CD4-positive, alpha-beta T cell (primary cell): ENCODE measurements at regions not wholly inside any gene's neighbourhood (a gene's known extent, or its start where the extent isn't known, plus 50 kb on each side); places are given as distances from the start of the nearest gene placed in this dataset.

ENCODE experiments used
- ATAC-seq: fragments of 200-7000 bp; cut with Tn5 transposase; one replicate; pipeline ENCODE4 v1.10.0; 2022; ENCODE audit warnings: mild to moderate bottlenecking; ENCODE audit not compliant: poor library complexity
- CTCF ChIA-PET: fragments of 350-600 bp; sonication (Branson Sonifier 250); formaldehyde crosslinking; loops from one replicate; lab custom pipeline; 2021; ENCODE audit warnings: antibody characterized with exemption, inconsistent platforms; lab: Charles Lee
- POLR2A ChIA-PET: fragments of 350-600 bp; sonication (Branson Sonifier 250); formaldehyde crosslinking; loops from one replicate; lab custom pipeline; 2021; ENCODE audit warnings: antibody characterized with exemption, inconsistent platforms; lab: Charles Lee
- DNase-seq, 14 experiments: peaks; one replicate each; pipeline ENCODE4 v3.0.0-alpha.2; 2013 to 2020; ENCODE audit warnings: mixed read lengths in 2 of 14
- H3K27ac ChIP-seq, 2 donors: one replicate each; pipeline versions ENCODE4 v1.5.1 to v1.7.0; 2013; ENCODE audit warnings: low read length in 2 of 2, low read depth in 1 of 2, mild to moderate bottlenecking in 1 of 2
- H3K27me3 ChIP-seq, 2 experiments: 1 replicate in 1 of 2; 2 replicates in 1 of 2; pipeline versions ENCODE4 v1.6.1 to v1.7.0; 2013; ENCODE audit warnings: low read length in 2 of 2, control low read depth in 1 of 2, mild to moderate bottlenecking in 1 of 2, moderate library complexity in 1 of 2; ENCODE audit not compliant: insufficient read depth in 2 of 2, control insufficient read depth in 1 of 2
- H3K36me3 ChIP-seq: one replicate; pipeline ENCODE4 v1.6.1; 2013; ENCODE audit warnings: low read length, control low read depth; ENCODE audit not compliant: insufficient read depth
- H3K4me1 ChIP-seq: one replicate; pipeline ENCODE4 v1.6.1; 2013; ENCODE audit warnings: low read length, control low read depth; ENCODE audit not compliant: insufficient read depth
- H3K4me3 ChIP-seq: one replicate; pipeline ENCODE4 v1.5.1; 2013; ENCODE audit warnings: mild to moderate bottlenecking, low read length, moderate library complexity
- H3K9me3 ChIP-seq, 2 experiments: 1 replicate in 1 of 2; 2 replicates in 1 of 2; pipeline versions ENCODE4 v1.6.1 to v1.7.0; 2013; ENCODE audit warnings: low read length in 2 of 2, mild to moderate bottlenecking in 2 of 2, control low read depth in 1 of 2, moderate library complexity in 1 of 2; ENCODE audit not compliant: control insufficient read depth in 1 of 2, insufficient read depth in 1 of 2
- H3K27ac Mint-ChIP-seq: one replicate; pipeline ENCODE4 v1.8.0; 2020; ENCODE audit warnings: mixed read lengths
- H3K27me3 Mint-ChIP-seq: one replicate; pipeline ENCODE4 v1.8.0; 2021; ENCODE audit warnings: mixed read lengths
- H3K36me3 Mint-ChIP-seq: one replicate; pipeline ENCODE4 v1.8.0; 2021; ENCODE audit warnings: low read depth, mixed read lengths
- H3K4me1 Mint-ChIP-seq: one replicate; pipeline ENCODE4 v1.8.0; 2021; ENCODE audit warnings: low read depth, mixed read lengths
- H3K4me3 Mint-ChIP-seq: one replicate; pipeline ENCODE4 v1.8.0; 2020; ENCODE audit warnings: mild to moderate bottlenecking, mixed read lengths
- H3K9me3 Mint-ChIP-seq: one replicate; pipeline ENCODE4 v1.8.0; 2020; ENCODE audit warnings: mixed read lengths
- intact Hi-C, 2 experiments: fragments of 100-400 bp; cut with DNase I in 1 of 2; cut with micrococcal nuclease in 1 of 2; formaldehyde crosslinking; loops; one replicate each; pipeline versions ENCODE4 v1.15.1 to v1.9.0; 2023 to 2025; cut with DNase I, micrococcal nuclease
- TF ChIP-seq, protein P1 (sequence below): fragments of 200-600 bp; IDR thresholded peaks from one replicate; pipeline ENCODE4 v1.8.0; 2022; ENCODE audit warnings: antibody characterized with exemption, mild to moderate bottlenecking

DNA sequence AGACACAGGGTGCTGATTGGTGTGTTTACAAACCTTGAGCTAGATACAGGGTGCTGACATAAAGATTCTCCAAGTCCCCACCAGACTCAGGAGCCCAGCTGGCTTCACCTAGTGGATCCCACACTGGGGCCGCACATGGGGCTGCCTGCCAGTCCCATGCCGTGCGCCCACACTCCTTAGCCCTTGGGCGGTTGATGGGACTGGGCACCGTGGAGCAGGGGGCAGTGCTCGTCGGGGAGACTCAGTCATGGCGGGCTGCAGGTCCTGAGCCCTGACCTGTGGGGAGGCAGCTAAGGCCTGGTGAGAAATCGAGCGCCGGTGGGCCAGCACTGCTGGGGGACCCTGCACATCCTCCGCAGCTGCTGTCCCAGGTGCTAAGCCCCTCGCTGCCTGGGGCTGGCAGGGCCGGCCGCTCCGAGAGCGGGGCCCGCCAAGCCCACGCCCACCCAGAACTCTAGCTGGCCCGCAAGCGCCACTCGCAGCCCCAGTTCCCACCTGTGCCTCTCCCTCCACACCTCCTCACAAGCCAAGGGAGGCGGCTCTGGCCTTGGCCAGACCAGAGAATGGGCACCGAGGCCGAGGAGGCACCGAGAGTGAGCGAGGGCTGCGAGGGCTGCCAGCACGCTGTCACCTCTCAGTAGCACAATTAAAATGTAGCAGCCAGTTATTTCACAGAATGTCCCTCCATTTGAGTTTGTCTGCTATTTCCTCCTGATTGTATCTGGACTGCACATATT is 76.1 kb upstream of the PNPLA4 start:
- no peaks in the 10 kb centered on the region for H3K27me3 ChIP-seq
- no peaks in the 10 kb centered on the region for H3K4me1 Mint-ChIP-seq
- POLR2A ChIA-PET = no interaction called here
- CTCF ChIA-PET = no interaction called here
- ATAC-seq (no peak), DNase-seq (no peak)
- H3K9me3 Mint-ChIP-seq = no peaks in the 10 kb centered on the region
- no peaks in the 10 kb centered on the region for H3K9me3 ChIP-seq
- no peak overlapping the region for H3K27ac ChIP-seq
- TF ChIP-seq, protein P1, sequence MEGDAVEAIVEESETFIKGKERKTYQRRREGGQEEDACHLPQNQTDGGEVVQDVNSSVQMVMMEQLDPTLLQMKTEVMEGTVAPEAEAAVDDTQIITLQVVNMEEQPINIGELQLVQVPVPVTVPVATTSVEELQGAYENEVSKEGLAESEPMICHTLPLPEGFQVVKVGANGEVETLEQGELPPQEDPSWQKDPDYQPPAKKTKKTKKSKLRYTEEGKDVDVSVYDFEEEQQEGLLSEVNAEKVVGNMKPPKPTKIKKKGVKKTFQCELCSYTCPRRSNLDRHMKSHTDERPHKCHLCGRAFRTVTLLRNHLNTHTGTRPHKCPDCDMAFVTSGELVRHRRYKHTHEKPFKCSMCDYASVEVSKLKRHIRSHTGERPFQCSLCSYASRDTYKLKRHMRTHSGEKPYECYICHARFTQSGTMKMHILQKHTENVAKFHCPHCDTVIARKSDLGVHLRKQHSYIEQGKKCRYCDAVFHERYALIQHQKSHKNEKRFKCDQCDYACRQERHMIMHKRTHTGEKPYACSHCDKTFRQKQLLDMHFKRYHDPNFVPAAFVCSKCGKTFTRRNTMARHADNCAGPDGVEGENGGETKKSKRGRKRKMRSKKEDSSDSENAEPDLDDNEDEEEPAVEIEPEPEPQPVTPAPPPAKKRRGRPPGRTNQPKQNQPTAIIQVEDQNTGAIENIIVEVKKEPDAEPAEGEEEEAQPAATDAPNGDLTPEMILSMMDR = no peak
- H3K36me3 Mint-ChIP-seq = no peaks in the 10 kb centered on the region
- H3K27me3 Mint-ChIP-seq = no peaks in the 10 kb centered on the region
- intact Hi-C loops = no loop called here
- H3K27ac Mint-ChIP-seq = no peak overlapping the region
- H3K4me1 ChIP-seq = no peaks in the 10 kb centered on the region
- H3K4me3 Mint-ChIP-seq = no peak overlapping the region
- H3K36me3 ChIP-seq = no peaks in the 10 kb centered on the region
- no peak overlapping the region for H3K4me3 ChIP-seq

DNA sequence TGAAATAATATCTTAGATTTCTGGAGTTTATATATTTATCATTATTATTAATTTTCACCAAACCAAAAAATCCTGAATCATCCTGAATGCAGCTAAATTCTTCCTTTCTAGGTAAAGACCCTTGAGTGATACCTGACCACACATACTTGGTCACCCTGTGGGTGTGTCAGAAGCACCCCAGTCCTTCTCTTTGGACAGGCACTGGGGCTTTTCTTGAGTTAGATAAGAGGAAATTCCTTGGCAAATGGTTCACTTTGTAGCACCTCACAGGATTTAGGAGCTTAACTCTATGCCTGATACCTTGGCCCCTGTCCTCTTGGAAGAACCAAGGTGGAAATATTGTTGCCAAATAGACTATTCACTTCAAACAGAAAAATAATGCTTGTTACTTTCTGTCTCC is 69.6 kb upstream of the PNPLA4 start:
- Mint-ChIP-seq H3K36me3 (no peaks in the 10 kb centered on the region), H3K9me3 (no peaks in the 10 kb centered on the region), H3K4me1 (no peaks in the 10 kb centered on the region), H3K27ac (no peak overlapping the region), H3K4me3 (no peak overlapping the region), H3K27me3 (no peaks in the 10 kb centered on the region)
- Histone ChIP-seq H3K27ac (no peak overlapping the region), H3K4me3 (no peak overlapping the region), H3K36me3 (no peaks in the 10 kb centered on the region), H3K27me3 (no peaks in the 10 kb centered on the region), H3K4me1 (no peaks in the 10 kb centered on the region), H3K9me3 (no peaks in the 10 kb centered on the region)
- ChIA-PET POLR2A (no interaction called here), CTCF (no interaction called here)
- intact Hi-C loops = loop anchor here in 1 of 2 experiments (1.0 to 10.0 kb wide), 2 partner anchors 741 to 1708 kb away; no protein-coding TSS in a partner anchor
- ATAC-seq (no peak), DNase-seq (no peak)
- TF ChIP-seq, protein P1 = no peak

DNA sequence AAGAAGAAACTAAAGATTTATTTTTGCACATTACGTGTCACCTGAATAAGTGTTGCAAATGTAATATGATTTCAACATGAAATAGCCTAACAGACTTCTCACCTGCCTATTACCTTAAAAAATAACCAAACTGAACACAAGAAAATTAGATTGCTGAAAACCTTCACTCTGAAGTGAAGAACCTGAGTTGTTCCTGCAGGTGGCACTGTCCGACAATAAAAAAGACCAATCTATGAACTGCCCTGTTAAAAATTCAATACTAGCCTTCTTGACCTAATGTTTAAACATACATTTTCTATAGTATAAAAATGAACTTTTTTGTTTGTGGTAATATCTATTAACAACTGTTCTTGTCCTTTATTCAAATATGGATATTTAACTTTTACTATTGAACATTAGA is 69.2 kb upstream of the PNPLA4 start:
- no peak for ATAC-seq
- POLR2A ChIA-PET = no interaction called here

More for the DNA sequence above, 69.2 kb upstream of the PNPLA4 start:
- no peak overlapping the region for H3K27ac ChIP-seq
- Mint-ChIP-seq H3K4me3 (no peak overlapping the region), H3K4me1 (no peaks in the 10 kb centered on the region), H3K27me3 (no peaks in the 10 kb centered on the region), H3K9me3 (no peaks in the 10 kb centered on the region), H3K36me3 (no peaks in the 10 kb centered on the region), H3K27ac (no peak overlapping the region)
- no peaks in the 10 kb centered on the region for H3K4me1 ChIP-seq
- no peaks in the 10 kb centered on the region for H3K27me3 ChIP-seq
- H3K4me3 ChIP-seq = no peak overlapping the region
- CTCF ChIA-PET = no interaction called here
- no peaks in the 10 kb centered on the region for H3K36me3 ChIP-seq
- TF ChIP-seq, protein P1 = peak; percentile 38
- no peaks in the 10 kb centered on the region for H3K9me3 ChIP-seq
- DNase-seq = peak in 11 of 14 experiments; percentile 0 to 53 (median 3)
- intact Hi-C loops = loop anchor here in 1 of 2 experiments (1.0 to 10.0 kb wide), 2 partner anchors 742 to 1708 kb away; no protein-coding TSS in a partner anchor
